Naive thymus-derived CD4-positive, alpha-beta T cell (primary cell): ENCODE measurements at regions not wholly inside any gene's neighbourhood (a gene's known extent, or its start where the extent isn't known, plus 50 kb on each side); places are given as distances from the start of the nearest gene placed in this dataset.

ENCODE experiments used
- ATAC-seq: fragments of 150-1000 bp; cut with Tn5 transposase; 2 replicates; pipeline ENCODE4 v1.10.0; 2021; ENCODE audit warnings: mild to moderate bottlenecking, moderate library complexity
- CTCF ChIA-PET: fragments of 350-600 bp; sonication (Branson Sonifier 250); formaldehyde crosslinking; loops from one replicate; lab custom pipeline; 2021; ENCODE audit warnings: antibody characterized with exemption; lab: Charles Lee
- POLR2A ChIA-PET: fragments of 350-600 bp; sonication (Branson Sonifier 250); formaldehyde crosslinking; loops from one replicate; lab custom pipeline; 2021; ENCODE audit warnings: antibody characterized with exemption, inconsistent platforms; lab: Charles Lee
- DNase-seq, 9 donors: peaks; one replicate each; pipeline versions ENCODE4 v3.0.0 to v3.0.0-alpha.2; 2020 to 2022; ENCODE audit warnings: mixed read lengths in 1 of 9
- H3K27ac ChIP-seq: one replicate; pipeline ENCODE4 v1.7.0; 2013; ENCODE audit warnings: mild to moderate bottlenecking, low read depth, low read length, moderate library complexity
- H3K27me3 ChIP-seq, 2 donors: one replicate each; pipeline ENCODE4 v1.7.0; 2013; ENCODE audit warnings: low read length in 2 of 2, mild to moderate bottlenecking in 2 of 2, moderate library complexity in 2 of 2; ENCODE audit not compliant: control insufficient read depth in 2 of 2, insufficient read depth in 2 of 2
- H3K36me3 ChIP-seq, 3 experiments: 1 replicate in 2 of 3; 2 replicates in 1 of 3; pipeline ENCODE4 v1.7.0; 2013; ENCODE audit warnings: low read length in 3 of 3, mild to moderate bottlenecking in 3 of 3, moderate library complexity in 1 of 3; ENCODE audit not compliant: insufficient read depth in 3 of 3, control insufficient read depth in 2 of 3
- H3K4me1 ChIP-seq, 2 donors: one replicate each; pipeline ENCODE4 v1.7.0; 2013; ENCODE audit warnings: low read length in 2 of 2, mild to moderate bottlenecking in 2 of 2, moderate library complexity in 1 of 2; ENCODE audit not compliant: control insufficient read depth in 2 of 2, insufficient read depth in 2 of 2
- H3K4me3 ChIP-seq: 2 replicates; pipeline ENCODE4 v1.7.0; 2013; ENCODE audit warnings: mild to moderate bottlenecking, low read length
- H3K9me3 ChIP-seq, 3 experiments: 1 replicate in 2 of 3; 2 replicates in 1 of 3; pipeline ENCODE4 v1.7.0; 2013; ENCODE audit warnings: low read length in 3 of 3; ENCODE audit not compliant: control insufficient read depth in 2 of 3
- H3K27ac Mint-ChIP-seq, 9 donors: one replicate each; pipeline ENCODE4 v1.8.0; 2020 to 2022; ENCODE audit warnings: mixed read lengths in 9 of 9, mild to moderate bottlenecking in 8 of 9, moderate library complexity in 5 of 9, inconsistent platforms in 2 of 9
- H3K27me3 Mint-ChIP-seq, 5 donors: one replicate each; pipeline ENCODE4 v1.8.0; 2021 to 2022; ENCODE audit warnings: mixed read lengths in 5 of 5, mild to moderate bottlenecking in 1 of 5
- H3K36me3 Mint-ChIP-seq, 5 donors: one replicate each; pipeline ENCODE4 v1.8.0; 2020 to 2022; ENCODE audit warnings: mixed read lengths in 5 of 5, mild to moderate bottlenecking in 3 of 5, inconsistent platforms in 1 of 5
- H3K4me1 Mint-ChIP-seq, 7 donors: one replicate each; pipeline ENCODE4 v1.8.0; 2020 to 2022; ENCODE audit warnings: mixed read lengths in 7 of 7, mild to moderate bottlenecking in 3 of 7, inconsistent platforms in 1 of 7
- H3K4me3 Mint-ChIP-seq, 10 donors: one replicate each; pipeline ENCODE4 v1.8.0; 2020 to 2022; ENCODE audit warnings: mild to moderate bottlenecking in 10 of 10, mixed read lengths in 10 of 10, moderate library complexity in 6 of 10, inconsistent platforms in 2 of 10
- H3K9me3 Mint-ChIP-seq, 11 donors: one replicate each; pipeline ENCODE4 v1.8.0; 2020 to 2022; ENCODE audit warnings: mixed read lengths in 11 of 11, mild to moderate bottlenecking in 4 of 11, inconsistent platforms in 1 of 11, moderate library complexity in 1 of 11
- intact Hi-C, 2 donors: fragments of 100-400 bp; cut with micrococcal nuclease; formaldehyde crosslinking; loops; one replicate each; pipeline ENCODE4 v1.15.1; 2023

DNA sequence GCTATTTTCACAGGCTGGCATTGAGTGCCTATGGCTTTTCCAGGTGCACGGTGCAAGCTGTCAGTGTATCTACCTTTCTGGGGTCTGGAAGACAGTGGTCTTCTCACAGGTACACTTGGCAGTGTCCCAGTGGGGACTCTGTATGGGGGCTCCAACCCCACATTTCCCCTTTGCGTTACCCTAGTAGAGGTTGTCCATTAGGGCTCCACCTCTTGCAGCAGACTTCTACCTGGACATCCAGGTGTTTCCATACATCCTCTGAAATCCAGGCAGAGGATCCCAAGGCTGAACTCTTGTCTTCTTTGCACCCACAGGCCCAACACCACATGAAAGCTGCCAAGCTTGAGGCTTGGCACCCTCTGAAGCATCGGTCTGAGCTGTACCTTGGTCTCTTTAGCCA is 735.7 kb upstream of the INTU start:
- no peaks in the 10 kb centered on the region for H3K9me3 ChIP-seq
- H3K27me3 ChIP-seq = no peaks in the 10 kb centered on the region
- Mint-ChIP-seq H3K36me3 (peaks cover 0 to 4% (median 0%) of the 10 kb centered on the region in 5 donors), H3K4me3 (no peak overlapping the region), H3K9me3 (peaks cover 0 to 42% (median 18%) of the 10 kb centered on the region in 11 donors), H3K4me1 (no peaks in the 10 kb centered on the region), H3K27me3 (no peaks in the 10 kb centered on the region), H3K27ac (no peak overlapping the region)
- ChIA-PET POLR2A (no interaction called here), CTCF (no interaction called here)
- H3K4me1 ChIP-seq = no peaks in the 10 kb centered on the region
- no peak for DNase-seq
- H3K27ac ChIP-seq = no peak overlapping the region
- intact Hi-C loops = no loop called here
- no peak overlapping the region for H3K4me3 ChIP-seq
- no peaks in the 10 kb centered on the region for H3K36me3 ChIP-seq
- no peak for ATAC-seq

GRCh38 chr4:126898815-126899214 is 733.9 kb upstream of the INTU start:
- peaks cover 0 to 4% (median 0%) of the 10 kb centered on the region in 5 donors for H3K36me3 Mint-ChIP-seq
- no peak overlapping the region for H3K4me3 Mint-ChIP-seq
- intact Hi-C loops = no loop called here
- POLR2A ChIA-PET = no interaction called here
- H3K9me3 Mint-ChIP-seq = peaks cover 0 to 37% (median 17%) of the 10 kb centered on the region in 11 donors
- Histone ChIP-seq H3K27ac (no peak overlapping the region), H3K9me3 (no peaks in the 10 kb centered on the region), H3K4me1 (no peaks in the 10 kb centered on the region), H3K4me3 (no peak overlapping the region), H3K27me3 (no peaks in the 10 kb centered on the region), H3K36me3 (no peaks in the 10 kb centered on the region)
- H3K27me3 Mint-ChIP-seq = no peaks in the 10 kb centered on the region
- no peak for DNase-seq
- no peak for ATAC-seq
- CTCF ChIA-PET = no interaction called here
- H3K27ac Mint-ChIP-seq = no peak overlapping the region
- no peaks in the 10 kb centered on the region for H3K4me1 Mint-ChIP-seq

- Histone ChIP-seq H3K27me3 (no peaks in the 10 kb centered on the region), H3K36me3 (no peaks in the 10 kb centered on the region), H3K9me3 (no peaks in the 10 kb centered on the region), H3K4me1 (no peaks in the 10 kb centered on the region), H3K4me3 (no peak overlapping the region), H3K27ac (no peak overlapping the region)
- intact Hi-C loops = no loop called here
- no peak for ATAC-seq
- Mint-ChIP-seq H3K4me1 (no peaks in the 10 kb centered on the region), H3K36me3 (peaks cover 0 to 4% (median 0%) of the 10 kb centered on the region in 5 donors), H3K9me3 (peaks cover 0 to 32% (median 16%) of the 10 kb centered on the region in 11 donors), H3K27ac (no peak overlapping the region), H3K4me3 (no peak overlapping the region), H3K27me3 (no peaks in the 10 kb centered on the region)
- POLR2A ChIA-PET = no interaction called here
- CTCF ChIA-PET = no interaction called here
- no peak for DNase-seq
These were observed 733.4 kb upstream of the INTU start for GRCh38 chr4:126899331-126899801.

DNA sequence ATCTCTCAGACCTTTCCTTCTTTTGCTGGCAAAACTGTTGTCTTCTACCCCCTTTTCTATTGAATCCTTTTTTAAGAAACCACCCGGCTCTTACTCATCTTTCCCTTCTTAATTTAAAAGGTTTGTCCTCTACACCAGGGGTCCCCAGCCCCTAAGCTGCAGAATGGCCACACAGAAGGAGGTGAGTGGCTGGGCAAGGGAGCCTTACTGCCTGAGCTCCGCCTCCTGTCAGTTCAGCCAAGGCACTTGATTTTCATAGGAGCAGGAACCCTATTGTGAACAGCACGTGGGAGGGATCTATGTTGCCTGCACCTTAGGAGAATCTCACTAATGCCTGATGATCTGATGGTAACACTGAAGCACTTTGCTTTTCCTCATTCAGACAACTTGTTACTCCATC is 726.3 kb upstream of the INTU start:
- Mint-ChIP-seq H3K36me3 (no peaks in the 10 kb centered on the region), H3K27me3 (no peaks in the 10 kb centered on the region), H3K27ac (no peak overlapping the region), H3K4me1 (no peaks in the 10 kb centered on the region), H3K4me3 (no peak overlapping the region), H3K9me3 (peaks cover 0 to 23% (median 7%) of the 10 kb centered on the region in 11 donors)
- ChIA-PET CTCF (no interaction called here), POLR2A (no interaction called here)
- intact Hi-C loops = no loop called here
- no peak for DNase-seq
- no peak overlapping the region for H3K27ac ChIP-seq
- H3K27me3 ChIP-seq = no peaks in the 10 kb centered on the region
- ATAC-seq = no peak
- no peaks in the 10 kb centered on the region for H3K9me3 ChIP-seq
- H3K4me1 ChIP-seq = no peaks in the 10 kb centered on the region
- no peak overlapping the region for H3K4me3 ChIP-seq
- no peaks in the 10 kb centered on the region for H3K36me3 ChIP-seq

- no peaks in the 10 kb centered on the region for H3K36me3 Mint-ChIP-seq
- Histone ChIP-seq H3K27me3 (no peaks in the 10 kb centered on the region), H3K4me1 (no peaks in the 10 kb centered on the region), H3K9me3 (no peaks in the 10 kb centered on the region), H3K4me3 (no peak overlapping the region), H3K36me3 (no peaks in the 10 kb centered on the region), H3K27ac (no peak overlapping the region)
- H3K4me3 Mint-ChIP-seq = no peak overlapping the region
- intact Hi-C loops = no loop called here
- ATAC-seq = no peak
- no peak for DNase-seq
- H3K27me3 Mint-ChIP-seq = no peaks in the 10 kb centered on the region
- POLR2A ChIA-PET = no interaction called here
- no peak overlapping the region for H3K27ac Mint-ChIP-seq
- peaks cover 0 to 28% (median 7%) of the 10 kb centered on the region in 11 donors for H3K9me3 Mint-ChIP-seq
- no peaks in the 10 kb centered on the region for H3K4me1 Mint-ChIP-seq
- CTCF ChIA-PET = no interaction called here
These were observed 725.4 kb upstream of the INTU start for GRCh38 chr4:126907389-126907788.

DNA sequence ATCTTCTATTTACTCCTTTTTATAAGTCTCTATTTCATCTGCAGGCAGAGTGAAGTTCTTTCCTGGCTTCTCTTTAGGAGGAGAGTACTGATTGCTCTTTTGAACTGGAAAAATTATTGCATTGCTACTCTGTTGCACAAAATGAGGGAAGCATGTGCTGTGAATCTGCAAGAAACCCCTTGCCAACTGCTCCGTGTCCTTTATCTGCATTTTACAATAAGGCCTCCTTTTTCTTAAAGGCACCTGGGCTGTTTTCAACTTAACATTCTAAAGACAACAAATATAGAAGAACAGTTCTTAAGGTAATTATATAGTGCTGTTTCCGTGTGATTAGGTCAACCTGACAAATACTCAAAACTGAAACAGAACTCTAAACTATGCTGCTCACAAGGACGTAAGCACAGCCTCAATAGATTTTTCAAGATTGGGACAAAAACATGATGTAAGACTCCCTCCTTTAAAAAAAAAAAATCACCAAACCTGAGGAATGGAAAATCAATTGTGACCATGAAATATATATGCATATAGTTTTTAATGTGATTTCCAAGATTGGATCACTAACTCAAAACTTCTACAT is 716.6 kb upstream of the INTU start:
- Mint-ChIP-seq H3K4me3 (no peak overlapping the region), H3K36me3 (no peaks in the 10 kb centered on the region), H3K9me3 (peaks cover 2 to 43% (median 10%) of the 10 kb centered on the region in 11 donors), H3K27ac (no peak overlapping the region), H3K27me3 (no peaks in the 10 kb centered on the region), H3K4me1 (no peaks in the 10 kb centered on the region)
- no peak overlapping the region for H3K4me3 ChIP-seq
- H3K4me1 ChIP-seq = no peaks in the 10 kb centered on the region
- ATAC-seq (no peak), DNase-seq (no peak)
- no peaks in the 10 kb centered on the region for H3K36me3 ChIP-seq
- H3K27ac ChIP-seq = no peak overlapping the region
- intact Hi-C loops = no loop called here
- CTCF ChIA-PET = no interaction called here
- POLR2A ChIA-PET = no interaction called here
- no peaks in the 10 kb centered on the region for H3K9me3 ChIP-seq
- no peaks in the 10 kb centered on the region for H3K27me3 ChIP-seq

DNA sequence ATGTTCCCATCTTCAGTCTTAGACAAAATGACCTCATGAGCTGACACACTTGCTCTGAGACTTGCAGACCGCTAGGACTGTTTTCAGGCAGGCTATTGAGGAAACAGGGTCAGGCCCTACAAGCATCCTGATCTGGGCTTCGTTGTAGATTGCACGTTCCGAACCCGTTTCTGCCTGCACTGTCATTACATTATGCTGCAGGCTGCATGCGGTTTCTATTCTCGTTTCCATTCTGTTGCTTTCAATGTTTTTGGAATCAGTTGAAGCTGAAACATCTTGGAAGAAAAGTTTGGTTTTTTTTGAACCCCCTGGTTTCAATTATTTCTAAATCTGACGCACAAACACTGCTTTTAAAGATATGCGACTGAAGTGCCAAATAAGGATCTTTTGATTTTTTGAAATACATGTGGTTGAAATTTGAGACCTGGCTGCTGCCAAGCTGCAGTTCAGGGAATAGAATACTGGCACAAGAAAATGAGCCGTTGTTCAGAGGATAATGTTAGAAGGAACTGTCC is 716.1 kb upstream of the INTU start:
- DNase-seq (no peak), ATAC-seq (no peak)
- Mint-ChIP-seq H3K36me3 (no peaks in the 10 kb centered on the region), H3K9me3 (peaks cover 2 to 42% (median 10%) of the 10 kb centered on the region in 11 donors), H3K4me1 (no peaks in the 10 kb centered on the region), H3K27ac (no peak overlapping the region), H3K4me3 (no peak overlapping the region), H3K27me3 (no peaks in the 10 kb centered on the region)
- Histone ChIP-seq H3K9me3 (no peaks in the 10 kb centered on the region), H3K36me3 (no peaks in the 10 kb centered on the region), H3K4me1 (no peaks in the 10 kb centered on the region), H3K4me3 (no peak overlapping the region), H3K27me3 (no peaks in the 10 kb centered on the region), H3K27ac (no peak overlapping the region)
- intact Hi-C loops = no loop called here
- ChIA-PET POLR2A (no interaction called here), CTCF (no interaction called here)
